ENCODE measurements at regions not wholly inside any gene's neighbourhood (a gene's known extent, or its start where the extent isn't known, plus 50 kb on each side); places are given as distances from the start of the nearest gene placed in this dataset.

DNA sequence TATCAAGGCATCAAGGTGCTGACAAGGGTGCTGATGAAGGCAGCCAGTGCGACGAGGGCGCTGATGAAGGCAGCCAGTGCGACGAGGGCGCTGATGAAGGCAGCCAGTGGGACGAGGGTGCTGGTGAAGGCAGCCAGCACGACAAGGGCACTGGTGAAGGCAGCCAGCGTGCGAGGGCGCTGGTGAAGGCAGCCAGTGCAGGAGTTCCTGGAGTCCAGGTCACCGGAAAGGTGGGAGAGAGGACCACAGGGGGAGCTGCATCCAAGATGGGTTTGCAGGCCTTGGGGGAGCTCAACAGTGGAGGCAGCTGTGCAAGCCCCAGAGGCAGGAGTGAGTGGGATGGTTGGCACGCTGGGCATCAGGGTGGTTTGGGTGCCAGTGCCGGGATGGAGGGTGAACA lies 176.3 kb downstream of the TBXT start:
- no peak for DNase-seq (ENCODE audit: extremely low read depth, insufficient read length)
- TF ChIP-seq, protein P1, sequence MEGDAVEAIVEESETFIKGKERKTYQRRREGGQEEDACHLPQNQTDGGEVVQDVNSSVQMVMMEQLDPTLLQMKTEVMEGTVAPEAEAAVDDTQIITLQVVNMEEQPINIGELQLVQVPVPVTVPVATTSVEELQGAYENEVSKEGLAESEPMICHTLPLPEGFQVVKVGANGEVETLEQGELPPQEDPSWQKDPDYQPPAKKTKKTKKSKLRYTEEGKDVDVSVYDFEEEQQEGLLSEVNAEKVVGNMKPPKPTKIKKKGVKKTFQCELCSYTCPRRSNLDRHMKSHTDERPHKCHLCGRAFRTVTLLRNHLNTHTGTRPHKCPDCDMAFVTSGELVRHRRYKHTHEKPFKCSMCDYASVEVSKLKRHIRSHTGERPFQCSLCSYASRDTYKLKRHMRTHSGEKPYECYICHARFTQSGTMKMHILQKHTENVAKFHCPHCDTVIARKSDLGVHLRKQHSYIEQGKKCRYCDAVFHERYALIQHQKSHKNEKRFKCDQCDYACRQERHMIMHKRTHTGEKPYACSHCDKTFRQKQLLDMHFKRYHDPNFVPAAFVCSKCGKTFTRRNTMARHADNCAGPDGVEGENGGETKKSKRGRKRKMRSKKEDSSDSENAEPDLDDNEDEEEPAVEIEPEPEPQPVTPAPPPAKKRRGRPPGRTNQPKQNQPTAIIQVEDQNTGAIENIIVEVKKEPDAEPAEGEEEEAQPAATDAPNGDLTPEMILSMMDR (IDR thresholded peaks at IDR 0.05; ENCODE audit: insufficient read depth, low read length, poor library complexity, severe bottlenecking) = no peak
- H3K27me3 ChIP-seq (replicated peaks; ENCODE audit: control insufficient read depth, insufficient read depth, low read length) = no peaks in the 10 kb centered on the region; the same call in 1 of the 2 replicates

DNA sequence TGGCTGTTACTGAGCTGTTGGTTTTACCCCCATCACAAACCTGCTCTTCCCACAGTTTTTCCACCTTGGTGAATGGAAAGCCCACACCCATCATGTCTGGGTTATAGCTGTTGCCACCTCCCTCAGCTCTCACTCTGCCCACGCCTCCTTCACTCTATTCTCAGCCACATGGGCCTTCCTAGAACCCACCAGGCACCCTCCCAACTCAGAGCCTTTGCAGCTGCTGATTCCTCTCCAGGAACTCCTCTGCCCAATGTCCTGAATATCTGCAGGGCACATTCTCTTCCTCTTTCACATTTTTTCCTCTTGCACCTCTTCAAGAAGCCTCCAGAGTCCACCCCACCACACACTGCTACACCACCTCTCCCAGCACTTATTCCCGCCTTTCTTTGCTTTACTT lies 177.4 kb downstream of the TBXT start:
- DNase-seq (ENCODE audit: extremely low read depth, insufficient read length) = no peak
- no peaks in the 10 kb centered on the region; the same call in 1 of the 2 replicates for H3K27me3 ChIP-seq (replicated peaks; ENCODE audit: control insufficient read depth, insufficient read depth, low read length)
- TF ChIP-seq, protein P1 (IDR thresholded peaks at IDR 0.05; ENCODE audit: insufficient read depth, low read length, poor library complexity, severe bottlenecking) = no peak
- no peaks in the 10 kb centered on the region for H3K36me3 ChIP-seq (ENCODE audit: control insufficient read depth, insufficient read depth, low read length)
- H3K4me3 ChIP-seq (replicated peaks; ENCODE audit: low read depth, low read length) = no peak overlapping the region

More for the DNA sequence above, 176.3 kb downstream of the TBXT start:
- Histone ChIP-seq H3K36me3 (ENCODE audit: control insufficient read depth, insufficient read depth, low read length) (no peaks in the 10 kb centered on the region), H3K4me3 (replicated peaks; ENCODE audit: low read depth, low read length) (no peak overlapping the region)

DNA sequence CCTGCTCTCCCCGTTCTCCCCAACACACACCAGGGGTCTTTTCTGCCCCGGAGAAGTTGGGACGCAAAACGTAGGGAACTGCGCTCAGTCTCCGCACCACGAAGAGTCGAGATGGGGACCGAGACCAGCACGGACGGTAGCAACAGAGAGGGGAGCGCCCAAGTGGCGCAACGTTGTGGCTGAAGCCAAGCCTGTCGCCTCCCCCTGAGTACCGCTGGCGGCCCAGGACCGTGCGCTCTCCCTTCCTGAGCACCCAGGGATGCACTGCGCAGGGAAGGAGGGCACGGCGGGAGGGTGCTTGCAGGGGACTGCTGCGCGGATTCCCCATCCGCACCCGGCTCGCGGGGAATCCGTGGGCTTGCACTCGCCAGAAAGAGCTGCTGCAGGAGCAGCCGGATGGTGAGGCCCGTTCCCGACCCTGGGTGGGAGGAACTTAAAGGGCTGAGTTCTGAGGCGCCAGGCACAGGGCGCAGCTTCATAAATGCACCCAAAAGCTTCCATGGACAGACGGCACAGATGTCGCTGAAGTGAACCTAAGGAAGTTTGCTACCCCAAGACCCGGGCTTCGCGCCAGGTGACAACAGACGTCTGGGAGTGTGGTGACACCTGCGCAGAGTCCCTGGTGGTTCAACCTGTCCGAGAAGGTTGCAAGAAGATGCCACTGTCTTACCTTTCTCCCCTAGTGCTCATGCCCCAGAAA lies 178.7 kb downstream of the TBXT start:
- DNase-seq (ENCODE audit: extremely low read depth, insufficient read length) = no peak
- TF ChIP-seq, protein P1 (IDR thresholded peaks at IDR 0.05; ENCODE audit: insufficient read depth, low read length, poor library complexity, severe bottlenecking) = no peak
- no peaks in the 10 kb centered on the region; the same call in 1 of the 2 replicates for H3K27me3 ChIP-seq (replicated peaks; ENCODE audit: control insufficient read depth, insufficient read depth, low read length)
- no peak overlapping the region for H3K4me3 ChIP-seq (replicated peaks; ENCODE audit: low read depth, low read length)
- no peaks in the 10 kb centered on the region for H3K36me3 ChIP-seq (ENCODE audit: control insufficient read depth, insufficient read depth, low read length)

DNA sequence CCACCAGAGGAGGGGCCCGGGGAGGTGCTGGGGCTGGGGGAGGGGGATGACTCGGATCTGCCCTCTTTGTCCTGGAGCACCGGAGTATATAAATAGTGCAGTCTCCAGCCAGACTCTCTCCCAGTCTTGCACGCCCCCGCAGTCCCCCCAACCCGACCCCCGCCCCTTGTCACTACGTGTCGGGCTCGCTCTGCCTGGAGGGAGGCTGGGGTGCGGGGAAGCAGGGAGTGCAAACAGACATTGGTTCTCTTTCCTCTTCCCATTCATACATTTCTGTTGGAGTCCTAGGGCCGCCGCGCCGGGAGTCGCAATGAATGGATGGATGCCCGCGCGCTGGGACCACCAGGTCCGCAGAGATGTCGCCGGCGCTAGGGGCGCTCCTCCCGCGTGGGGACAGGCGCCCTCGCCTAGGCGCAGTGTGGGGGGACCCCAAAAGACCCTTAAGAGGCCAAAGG lies 179.3 kb downstream of the TBXT start:
- DNase-seq (ENCODE audit: extremely low read depth, insufficient read length) = no peak
- Histone ChIP-seq H3K36me3 (ENCODE audit: control insufficient read depth, insufficient read depth, low read length) (no peaks in the 10 kb centered on the region), H3K27me3 (replicated peaks; ENCODE audit: control insufficient read depth, insufficient read depth, low read length) (no peaks in the 10 kb centered on the region; the same call in 1 of the 2 replicates), H3K4me3 (replicated peaks; ENCODE audit: low read depth, low read length) (no peak overlapping the region)
- TF ChIP-seq, protein P1 (IDR thresholded peaks at IDR 0.05; ENCODE audit: insufficient read depth, low read length, poor library complexity, severe bottlenecking) = no peak

DNA sequence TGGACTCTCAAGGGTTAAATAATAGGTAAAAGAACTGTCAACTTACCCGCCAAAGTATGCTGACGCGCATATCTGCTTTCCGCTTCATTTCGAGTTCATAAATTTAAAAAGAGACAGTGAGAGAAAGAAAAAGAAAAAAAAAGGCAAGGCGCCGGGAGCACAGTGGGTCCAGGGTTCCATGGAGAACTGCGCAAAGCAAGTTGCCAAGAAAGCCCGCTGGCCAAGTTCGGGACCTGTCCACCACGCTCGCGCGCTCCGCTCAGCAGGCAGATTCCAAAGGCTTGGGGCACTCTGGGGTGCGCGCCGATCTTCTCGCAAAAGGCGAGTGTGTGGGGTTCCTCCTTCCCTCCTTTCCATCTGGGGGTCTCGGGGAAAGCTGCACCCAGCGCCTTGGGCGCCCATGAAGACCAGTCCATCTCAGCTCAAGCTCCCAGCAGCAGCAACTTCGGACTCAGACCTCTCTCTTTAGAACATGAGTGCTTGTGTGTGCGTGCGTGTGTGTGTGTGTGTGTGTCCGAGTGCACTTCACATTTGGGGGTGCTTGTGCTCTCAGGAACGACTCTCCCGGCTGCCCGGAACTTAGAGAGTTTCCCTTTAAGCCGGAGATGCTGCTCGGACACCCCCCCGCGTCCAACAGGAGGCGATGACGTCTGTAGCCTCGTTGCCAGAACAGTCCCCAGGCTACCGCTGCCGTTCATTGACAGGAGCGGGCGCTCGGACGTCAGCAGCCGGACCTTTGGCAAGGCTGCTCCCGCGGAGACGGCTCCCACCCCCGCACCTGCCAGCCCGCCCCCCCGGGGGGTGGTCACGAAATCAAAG lies 180.0 kb downstream of the TBXT start:
- Histone ChIP-seq H3K4me3 (replicated peaks; ENCODE audit: low read depth, low read length) (no peak overlapping the region), H3K27me3 (replicated peaks; ENCODE audit: control insufficient read depth, insufficient read depth, low read length) (no peaks in the 10 kb centered on the region; the same call in 1 of the 2 replicates), H3K36me3 (ENCODE audit: control insufficient read depth, insufficient read depth, low read length) (no peaks in the 10 kb centered on the region)
- DNase-seq (ENCODE audit: extremely low read depth, insufficient read length) = no peak
- TF ChIP-seq, protein P1 (IDR thresholded peaks at IDR 0.05; ENCODE audit: insufficient read depth, low read length, poor library complexity, severe bottlenecking) = no peak
